HG03064 (cell line): ENCODE measurements at regions not wholly inside any gene's neighbourhood (a gene's known extent, or its start where the extent isn't known, plus 50 kb on each side); places are given as distances from the start of the nearest gene placed in this dataset.

Source experiments
- ATAC-seq: cut with Tn5 transposase; IDR thresholded peaks from one replicate; pipeline ENCODE4 v1.9.1; 2021; ENCODE audit warnings: low read depth; ENCODE audit not compliant: unreplicated experiment

GRCh38 chr9:109880276-109881169 is 100.5 kb downstream of the PALM2AKAP2 start:
- no peak for ATAC-seq

GRCh38 chr9:109883623-109884022 is 103.6 kb downstream of the PALM2AKAP2 start:
- no peak for ATAC-seq

GRCh38 chr9:109886041-109886440 is 106.0 kb downstream of the PALM2AKAP2 start:
- ATAC-seq: no peak

DNA sequence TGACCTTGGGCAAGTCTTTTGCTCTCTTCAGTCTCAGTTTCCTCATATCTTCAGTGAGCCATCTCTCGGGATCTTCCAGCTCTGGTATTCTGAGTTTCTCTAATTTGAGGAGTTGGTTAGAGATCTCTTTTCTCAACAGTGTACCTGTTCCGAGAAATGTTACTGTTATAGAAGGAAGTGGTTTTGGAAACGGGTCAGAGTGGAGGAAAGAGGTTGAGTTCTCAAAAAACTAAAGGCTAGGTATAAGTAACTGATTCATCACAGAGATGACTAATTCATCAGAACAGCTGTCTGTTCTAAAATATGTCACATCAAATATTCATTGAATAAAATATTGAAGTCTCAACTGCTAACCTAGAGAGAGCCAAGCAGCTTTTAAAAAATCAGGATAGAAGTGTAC is 106.6 kb downstream of the PALM2AKAP2 start:
- peak; percentile 72 for ATAC-seq

DNA sequence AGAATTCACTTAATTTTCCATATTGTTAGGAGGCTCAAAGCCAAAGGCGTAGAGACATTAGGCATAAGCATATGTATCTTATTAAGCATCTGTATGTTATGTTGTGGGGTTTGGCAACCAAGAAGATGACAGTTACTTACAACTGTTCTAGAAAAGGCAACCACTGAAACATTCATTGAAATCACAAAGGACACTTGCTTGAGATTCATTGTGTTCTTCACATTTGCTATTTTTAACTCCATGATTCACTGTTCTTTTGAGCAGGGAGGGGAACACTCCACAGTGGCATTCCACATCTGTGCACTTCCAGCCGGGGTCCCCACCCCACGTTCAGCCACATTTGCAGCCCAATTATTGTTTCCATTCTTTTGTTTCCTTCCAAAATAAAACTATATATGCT is 107.1 kb downstream of the PALM2AKAP2 start:
- ATAC-seq: peak; percentile 40

DNA sequence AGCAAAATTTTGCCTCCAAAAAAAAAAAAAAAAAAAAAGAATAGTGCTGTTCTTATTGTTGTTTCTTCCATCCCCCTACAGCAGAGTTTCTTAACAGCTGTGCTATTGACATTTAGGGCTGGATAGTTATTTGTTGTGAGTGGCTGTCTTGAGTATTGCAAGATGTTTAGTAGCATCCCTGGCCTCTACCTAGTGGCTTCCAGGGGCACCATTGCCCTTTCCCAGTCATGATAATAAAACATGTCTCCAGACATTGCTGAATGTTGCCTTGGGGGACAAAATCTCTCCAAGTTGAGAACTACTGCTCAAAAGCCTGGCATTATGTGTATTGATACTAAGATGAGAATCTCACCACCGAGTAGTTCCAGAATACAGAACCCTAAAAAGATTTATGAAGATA is 108.7 kb downstream of the PALM2AKAP2 start:
- ATAC-seq: no peak

GRCh38 chr9:109889456-109889855 is 109.5 kb downstream of the PALM2AKAP2 start:
- ATAC-seq: no peak

- peak; percentile 54 for ATAC-seq
Observed at GRCh38 chr9:109893241-109893640, 113.2 kb downstream of the PALM2AKAP2 start.

DNA sequence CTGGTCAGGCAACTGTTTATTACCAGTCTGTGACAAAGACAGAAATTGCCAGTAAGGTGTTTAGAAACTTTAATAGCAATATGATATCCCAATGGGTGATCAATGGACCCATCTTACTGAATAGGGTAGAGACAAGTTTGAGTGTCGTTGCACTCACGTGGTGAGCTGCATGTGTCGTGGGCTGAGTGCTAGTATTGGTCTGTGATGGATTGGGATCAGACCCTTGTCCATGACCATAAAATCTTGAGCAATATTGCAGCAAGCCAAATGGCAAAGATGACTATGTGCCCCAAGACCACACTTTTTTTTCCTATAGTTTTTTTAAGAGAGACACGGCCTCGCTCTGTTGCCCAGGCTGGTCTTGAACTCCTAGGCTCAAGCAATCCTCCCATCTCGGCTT is 114.5 kb downstream of the PALM2AKAP2 start:
- no peak for ATAC-seq

DNA sequence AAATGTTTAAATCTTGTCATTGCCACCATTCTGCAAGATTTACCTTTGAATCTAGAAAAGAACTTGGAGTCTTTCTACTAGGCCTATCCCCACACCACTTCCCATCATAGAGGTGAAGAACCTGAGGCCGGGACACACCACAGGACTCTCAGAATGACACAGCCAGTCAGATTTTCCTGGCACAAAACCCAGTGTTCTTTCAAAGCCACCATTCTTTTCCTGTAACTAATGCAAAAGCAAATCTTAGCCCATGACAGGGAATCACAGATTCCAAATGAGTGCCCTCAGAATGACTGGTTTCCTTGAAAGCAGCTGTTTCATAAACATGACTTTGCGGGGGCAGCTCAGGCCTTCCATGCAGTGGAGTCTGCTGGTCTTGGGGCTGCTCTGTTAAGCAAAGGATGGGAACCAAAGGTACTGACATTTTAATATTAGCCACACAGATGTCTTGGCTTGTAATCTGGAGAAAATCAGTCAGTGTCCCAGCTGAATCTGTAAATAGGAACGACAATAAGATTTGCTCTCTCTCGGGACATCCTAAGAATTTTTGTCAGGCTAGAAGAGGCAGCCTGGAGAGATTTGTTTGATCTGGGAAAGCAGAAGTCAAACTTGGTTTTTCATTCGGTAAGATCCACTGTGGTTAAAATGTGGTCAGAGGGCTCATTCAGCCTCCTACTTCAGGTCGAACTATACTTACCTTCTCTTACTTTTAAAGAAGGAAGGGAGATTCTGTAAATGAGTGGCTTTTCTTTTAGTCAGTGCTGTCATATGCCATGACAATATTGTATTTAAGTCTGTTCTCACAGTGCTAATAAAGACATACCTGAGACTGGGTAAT is 115.1 kb downstream of the PALM2AKAP2 start:
- no peak for ATAC-seq

DNA sequence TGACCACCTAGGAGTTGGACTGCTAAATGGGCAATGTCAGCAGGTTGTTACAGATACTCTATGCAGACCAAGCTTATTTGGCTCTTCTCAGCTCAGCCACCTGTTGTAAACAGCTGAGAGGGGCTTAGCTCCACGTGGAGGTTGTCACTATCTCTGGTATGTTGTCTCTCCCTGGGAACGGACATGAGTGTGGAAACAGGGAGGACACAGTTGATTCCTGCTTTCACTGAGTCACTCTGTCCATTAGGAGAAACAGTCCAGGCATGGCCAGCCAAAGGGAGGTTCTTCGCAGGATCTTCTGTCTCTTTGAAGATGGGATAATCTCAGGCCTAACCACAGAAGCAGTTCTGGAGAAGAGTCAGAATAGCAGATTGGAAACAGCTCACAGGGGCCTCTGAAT is 121.2 kb downstream of the PALM2AKAP2 start:
- no peak for ATAC-seq

- no peak for ATAC-seq
Observed at GRCh38 chr9:109903515-109904138, 123.6 kb downstream of the PALM2AKAP2 start.

DNA sequence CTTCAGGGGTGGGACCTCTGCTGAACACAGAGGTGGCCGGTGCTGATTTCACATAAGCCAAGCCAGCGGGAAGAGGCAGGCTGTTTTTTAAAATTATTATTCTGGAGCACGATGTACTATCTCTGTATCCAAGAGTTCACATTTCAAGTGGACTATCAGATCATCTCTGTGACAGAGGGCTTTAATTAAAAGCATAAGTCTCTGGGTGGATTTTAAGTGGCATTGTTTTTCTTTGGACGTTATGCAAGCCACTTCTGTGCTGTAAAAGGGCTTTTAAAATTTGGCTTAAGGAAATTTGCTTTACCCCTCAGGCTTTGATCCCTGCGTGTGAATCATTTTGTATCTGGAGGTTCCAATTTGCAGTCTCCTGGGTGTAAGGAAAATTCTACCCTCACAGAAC is 124.7 kb downstream of the PALM2AKAP2 start:
- no peak for ATAC-seq

DNA sequence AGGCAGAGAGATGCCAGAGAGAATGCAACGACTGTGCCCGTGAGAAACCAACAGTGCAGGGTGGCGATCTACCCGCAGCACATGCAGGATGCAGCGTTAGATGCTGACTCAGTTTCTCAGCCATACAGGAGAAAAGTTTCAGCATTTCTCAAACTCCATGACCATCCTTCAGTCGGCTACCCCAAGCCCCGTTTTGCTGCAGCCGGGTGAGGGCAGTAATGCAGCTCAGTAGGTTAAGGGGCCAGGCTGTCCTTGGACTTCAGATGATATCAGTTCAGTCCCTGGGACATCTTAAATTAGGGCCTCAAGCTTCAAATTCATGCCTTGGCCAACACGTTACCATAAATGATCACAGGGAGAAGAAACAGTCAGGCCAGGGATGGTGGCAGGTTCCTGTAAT is 125.5 kb downstream of the PALM2AKAP2 start:
- no peak for ATAC-seq

GRCh38 chr9:109906766-109907382 is 126.9 kb downstream of the PALM2AKAP2 start:
- no peak for ATAC-seq

GRCh38 chr9:109907400-109907799 is 127.4 kb downstream of the PALM2AKAP2 start:
- ATAC-seq: peak; percentile 91

- ATAC-seq: peak; percentile 15
Observed at GRCh38 chr9:109907810-109908458, 127.9 kb downstream of the PALM2AKAP2 start.

- no peak for ATAC-seq
Observed at GRCh38 chr9:109908459-109909390, 128.7 kb downstream of the PALM2AKAP2 start.
